OCI-LY7 (cell line): ENCODE measurements at regions not wholly inside any gene's neighbourhood (a gene's known extent, or its start where the extent isn't known, plus 50 kb on each side); places are given as distances from the start of the nearest gene placed in this dataset.

Experiments used
- BruUV-seq: library from RNA; stranded (reverse); fragments of 400-500 nt; replicated peaks from 2 replicates; lab custom pipeline; 2021; lab: Mats Ljungman, UMichigan
- CTCF ChIA-PET: fragments of 300-600 bp; sonication (Branson Sonifier 250); formaldehyde crosslinking; loops from one replicate; lab custom pipeline; 2022; ENCODE audit warnings: antibody characterized with exemption; ENCODE audit not compliant: unreplicated experiment; lab: Charles Lee
- POLR2A ChIA-PET: fragments of 300-600 bp; sonication (Branson Sonifier 250); formaldehyde crosslinking; loops from one replicate; lab custom pipeline; 2022; ENCODE audit warnings: antibody characterized with exemption; lab: Charles Lee
- DNase-seq: peaks from one replicate; pipeline ENCODE4 v3.0.0-alpha.2; 2015; ENCODE audit warnings: low spot score
- H2AFZ ChIP-seq: fragments of 200-600 bp; sonication (generic), shearing (Covaris generic); 2 replicates; pipeline ENCODE4 v1.6.1; 2014; ENCODE audit warnings: mild to moderate bottlenecking, antibody characterized with exemption, low read length, moderate library complexity
- H3K27ac ChIP-seq: fragments of 200-600 bp; sonication (generic); 2 replicates; pipeline ENCODE4 v1.5.1; 2014; ENCODE audit warnings: mixed run types, low read depth, mild to moderate bottlenecking, moderate library complexity, low read length, inconsistent platforms; ENCODE audit not compliant: poor library complexity, severe bottlenecking
- H3K36me3 ChIP-seq: fragments of 200-600 bp; sonication (generic); 2 replicates; pipeline ENCODE4 v1.6.1; 2014; ENCODE audit warnings: mild to moderate bottlenecking, antibody characterized with exemption, low read length, moderate library complexity, mixed read lengths; ENCODE audit not compliant: insufficient read depth
- H3K4me1 ChIP-seq: fragments of 200-600 bp; sonication (generic); 2 replicates; pipeline ENCODE4 v1.5.1; 2014; ENCODE audit warnings: mild to moderate bottlenecking, low read length; ENCODE audit not compliant: insufficient read depth, poor library complexity, severe bottlenecking
- H3K4me2 ChIP-seq: fragments of 200-600 bp; sonication (generic); 2 replicates; pipeline ENCODE4 v1.6.1; 2014; ENCODE audit warnings: mild to moderate bottlenecking, low read length
- H3K4me3 ChIP-seq: fragments of 200-600 bp; sonication (generic); 2 replicates; pipeline ENCODE4 v1.5.1; 2014; ENCODE audit warnings: mild to moderate bottlenecking, low read depth, low read length; ENCODE audit not compliant: poor library complexity, severe bottlenecking
- H3K79me2 ChIP-seq: fragments of 200-600 bp; sonication (generic); 2 replicates; pipeline ENCODE4 v1.6.1; 2016; ENCODE audit warnings: low read depth, mild to moderate bottlenecking, low read length, moderate library complexity, mixed read lengths; ENCODE audit not compliant: insufficient read depth
- H3K9me2 ChIP-seq: fragments of 200-600 bp; sonication (generic); 2 replicates; pipeline ENCODE4 v1.6.1; 2016; ENCODE audit warnings: mild to moderate bottlenecking, low read length, mixed read lengths; ENCODE audit not compliant: insufficient read depth
- H3K9me3 ChIP-seq: fragments of 200-600 bp; sonication (generic); 2 replicates; pipeline ENCODE4 v1.6.1; 2014; ENCODE audit warnings: mild to moderate bottlenecking, mixed run types, low read length, mixed read lengths
- H4K20me1 ChIP-seq: fragments of 200-600 bp; sonication (generic); 2 replicates; pipeline ENCODE4 v1.6.1; 2014; ENCODE audit warnings: mild to moderate bottlenecking, antibody characterized with exemption, low read length, moderate library complexity, mixed read lengths; ENCODE audit not compliant: insufficient read depth
- EZH2phosphoT487 ChIP-seq: fragments of 200-600 bp; sonication (generic); IDR thresholded peaks from 2 replicates; pipeline ENCODE4 v1.6.1; 2018; ENCODE audit warnings: low read depth, borderline replicate concordance, mild to moderate bottlenecking, mixed run types, antibody characterized with exemption, low read length, moderate library complexity, mixed read lengths
- intact Hi-C: fragments of 100-400 bp; cut with micrococcal nuclease; formaldehyde crosslinking; loops from one replicate; pipeline ENCODE4 v1.10.0; 2022; ENCODE audit not compliant: unreplicated experiment
- TF ChIP-seq, protein P1 (sequence below): fragments of 200-600 bp; sonication (generic); conservative IDR thresholded peaks from 2 replicates; pipeline ENCODE4 v1.5.1; 2014; ENCODE audit warnings: mild to moderate bottlenecking, antibody characterized with exemption, low read length, moderate library complexity, mixed read lengths

DNA sequence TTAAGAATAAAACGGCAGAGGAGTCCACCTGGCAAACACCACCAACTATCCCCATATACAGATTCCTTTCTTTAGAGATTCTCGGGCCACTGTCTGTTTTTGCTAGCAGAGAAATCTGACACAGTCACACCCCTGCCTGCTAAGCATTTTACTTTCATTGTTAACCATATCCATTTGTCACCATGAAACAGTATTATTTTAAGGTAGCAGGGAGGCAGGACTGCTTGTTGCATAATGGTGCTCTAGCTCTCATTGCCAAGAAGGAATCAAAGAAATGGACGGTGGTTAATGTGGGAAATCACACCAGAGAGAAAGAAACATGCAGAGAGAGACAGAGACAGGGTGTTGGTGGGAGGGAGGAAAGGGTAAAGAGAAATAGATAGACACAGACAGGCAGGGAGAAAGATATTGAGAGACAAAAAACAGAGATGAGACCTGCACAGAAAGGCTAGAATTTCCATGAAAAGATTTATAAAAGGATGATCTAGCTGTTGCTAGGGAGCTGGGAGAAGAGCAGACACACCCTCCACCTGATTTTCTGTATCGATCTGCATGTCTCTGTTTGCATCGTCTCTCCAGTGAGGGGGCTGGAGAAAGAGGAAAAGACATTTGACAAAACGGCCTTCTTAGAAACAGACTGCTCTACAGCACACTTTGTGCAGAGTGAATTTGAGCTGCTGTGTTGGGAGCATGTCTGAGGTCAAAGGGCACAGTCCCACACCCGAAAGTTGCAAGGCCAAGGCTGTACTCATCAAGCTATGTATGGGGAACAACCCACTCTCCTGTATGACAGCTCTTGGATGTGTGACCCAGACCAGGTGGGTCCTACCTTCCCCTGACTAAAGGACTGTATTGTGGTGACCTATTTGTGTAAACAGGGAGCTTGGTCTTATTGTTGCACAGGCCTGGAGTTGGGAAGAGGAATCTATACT is 303.1 kb downstream of the FZD1 start:
- no peak overlapping the region for H3K4me2 ChIP-seq
- no peak overlapping the region for H3K27ac ChIP-seq
- no peaks in the 10 kb centered on the region for H3K9me3 ChIP-seq
- no peak overlapping the region for H2AFZ ChIP-seq
- no peaks in the 10 kb centered on the region for H3K79me2 ChIP-seq
- no peak overlapping the region for H3K4me3 ChIP-seq
- ChIA-PET POLR2A (interaction anchor here (1.6 kb wide), 1 partner anchor 10 kb away, joined by 4 read pairs; no protein-coding TSS in a partner anchor), CTCF (no interaction called here)
- no peak for DNase-seq
- no peaks in the 10 kb centered on the region for H4K20me1 ChIP-seq
- intact Hi-C loops, result no loop called here
- H3K4me1 ChIP-seq, result no peaks in the 10 kb centered on the region
- no TSS peak for BruUV-seq
- H3K36me3 ChIP-seq, result no peaks in the 10 kb centered on the region
- TF ChIP-seq, protein P1, sequence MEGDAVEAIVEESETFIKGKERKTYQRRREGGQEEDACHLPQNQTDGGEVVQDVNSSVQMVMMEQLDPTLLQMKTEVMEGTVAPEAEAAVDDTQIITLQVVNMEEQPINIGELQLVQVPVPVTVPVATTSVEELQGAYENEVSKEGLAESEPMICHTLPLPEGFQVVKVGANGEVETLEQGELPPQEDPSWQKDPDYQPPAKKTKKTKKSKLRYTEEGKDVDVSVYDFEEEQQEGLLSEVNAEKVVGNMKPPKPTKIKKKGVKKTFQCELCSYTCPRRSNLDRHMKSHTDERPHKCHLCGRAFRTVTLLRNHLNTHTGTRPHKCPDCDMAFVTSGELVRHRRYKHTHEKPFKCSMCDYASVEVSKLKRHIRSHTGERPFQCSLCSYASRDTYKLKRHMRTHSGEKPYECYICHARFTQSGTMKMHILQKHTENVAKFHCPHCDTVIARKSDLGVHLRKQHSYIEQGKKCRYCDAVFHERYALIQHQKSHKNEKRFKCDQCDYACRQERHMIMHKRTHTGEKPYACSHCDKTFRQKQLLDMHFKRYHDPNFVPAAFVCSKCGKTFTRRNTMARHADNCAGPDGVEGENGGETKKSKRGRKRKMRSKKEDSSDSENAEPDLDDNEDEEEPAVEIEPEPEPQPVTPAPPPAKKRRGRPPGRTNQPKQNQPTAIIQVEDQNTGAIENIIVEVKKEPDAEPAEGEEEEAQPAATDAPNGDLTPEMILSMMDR, result no peak
- no peak for TF ChIP-seq EZH2phosphoT487
- no peaks in the 10 kb centered on the region for H3K9me2 ChIP-seq

DNA sequence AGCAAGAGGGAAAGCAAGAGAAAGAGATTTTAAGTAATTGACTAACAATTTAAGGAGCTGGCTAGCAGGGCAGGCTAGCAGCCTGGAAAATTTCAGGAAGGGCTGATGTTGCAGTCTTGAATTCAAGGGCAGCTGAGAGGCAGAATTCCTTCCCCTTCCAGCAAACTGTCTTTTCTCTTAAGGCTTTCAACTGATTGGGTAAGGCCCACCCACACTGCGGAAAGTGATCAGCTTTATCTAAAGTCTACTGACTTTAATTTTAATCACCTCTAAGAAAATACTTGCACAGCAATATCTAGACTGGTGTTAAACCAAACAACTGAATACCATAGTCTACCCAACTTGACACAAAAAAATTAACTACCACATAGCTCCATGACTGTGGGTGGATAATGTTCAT is 303.9 kb downstream of the FZD1 start:
- Histone ChIP-seq H3K4me1 (no peaks in the 10 kb centered on the region), H4K20me1 (no peaks in the 10 kb centered on the region), H3K36me3 (no peaks in the 10 kb centered on the region), H3K9me3 (no peaks in the 10 kb centered on the region), H3K4me3 (no peak overlapping the region), H3K27ac (no peak overlapping the region), H3K79me2 (no peaks in the 10 kb centered on the region), H3K9me2 (no peaks in the 10 kb centered on the region), H3K4me2 (no peak overlapping the region), H2AFZ (no peak overlapping the region)
- DNase-seq, result no peak
- BruUV-seq, result no TSS peak
- POLR2A ChIA-PET, result interaction anchor here (0.7 to 1.6 kb wide), 2 partner anchors 9 to 46 kb away, joined by 3 to 4 read pairs; no protein-coding TSS in a partner anchor
- TF ChIP-seq, protein P1, result no peak
- no peak for TF ChIP-seq EZH2phosphoT487
- intact Hi-C loops, result no loop called here
- CTCF ChIA-PET, result no interaction called here
